ENCODE measurements at regions not wholly inside any gene's neighbourhood (a gene's known extent, or its start where the extent isn't known, plus 50 kb on each side); places are given as distances from the start of the nearest gene placed in this dataset.

- TF ChIP-seq CTCF (IDR thresholded peaks at IDR 0.05; ENCODE audit: extremely low read depth in 1 of 2, insufficient read depth in 1 of 2, low read depth in 1 of 2, low read length in 2 of 2) (no peak), MYC (IDR thresholded peaks at IDR 0.05; ENCODE audit: low read depth, low read length) (no peak)
These were observed 183.2 kb upstream of the RAB6C start for GRCh38 chr2:129796225-129796624.
